Left ventricle myocardium inferior (tissue), 1 donor: ENCODE measurements at regions not wholly inside any gene's neighbourhood (a gene's known extent, or its start where the extent isn't known, plus 50 kb on each side); places are given as distances from the start of the nearest gene placed in this dataset.

ENCODE experiments used
- DNase-seq: peaks from one replicate; pipeline ENCODE4 v3.0.0-alpha.2; 2020
- H3K27ac ChIP-seq: fragments of 200-600 bp; replicated peaks from 2 replicates; pipeline ENCODE4 v1.8.0; 2021
- H3K27me3 ChIP-seq: fragments of 200-600 bp; 2 replicates; pipeline ENCODE4 v1.8.0; 2021; ENCODE audit warnings: low read depth
- H3K36me3 ChIP-seq: fragments of 200-600 bp; 2 replicates; pipeline ENCODE4 v1.8.0; 2021
- H3K4me1 ChIP-seq: fragments of 200-600 bp; 2 replicates; pipeline ENCODE4 v1.8.0; 2021
- H3K4me3 ChIP-seq: fragments of 200-600 bp; 2 replicates; pipeline ENCODE4 v1.8.0; 2021; ENCODE audit warnings: mild to moderate bottlenecking, moderate library complexity
- H3K9me3 ChIP-seq: fragments of 200-600 bp; replicated peaks from 2 replicates; pipeline ENCODE4 v1.8.0; 2021
- CTCF ChIP-seq: fragments of 200-600 bp; IDR thresholded peaks from 2 replicates; pipeline ENCODE4 v1.8.0; 2021; ENCODE audit warnings: antibody characterized with exemption, mild to moderate bottlenecking, borderline replicate concordance
- intact Hi-C: fragments of 100-400 bp; cut with micrococcal nuclease; formaldehyde crosslinking; loops from one replicate; pipeline ENCODE4 v1.11.0; 2022
- donor health status: DM: no; HTN: yes; CAD: no; lungs with severe emphysema.

- H3K4me1 ChIP-seq = no peaks in the 10 kb centered on the region
- DNase-seq = no peak
- no peaks in the 10 kb centered on the region for H3K36me3 ChIP-seq
- H3K4me3 ChIP-seq = no peak overlapping the region
- no peaks in the 10 kb centered on the region for H3K9me3 ChIP-seq
- no peaks in the 10 kb centered on the region for H3K27me3 ChIP-seq
- intact Hi-C loops = no loop called here
- H3K27ac ChIP-seq = no peak overlapping the region
- TF ChIP-seq CTCF = no peak
Observed at GRCh38 chr5:143701493-143701892, 110.5 kb upstream of the HMHB1 start.

GRCh38 chr5:143700994-143701393, 111.0 kb upstream of the HMHB1 start:
- TF ChIP-seq CTCF = peak; percentile 20
- Histone ChIP-seq H3K9me3 (no peaks in the 10 kb centered on the region), H3K4me1 (no peaks in the 10 kb centered on the region), H3K4me3 (no peak overlapping the region), H3K27ac (no peak overlapping the region), H3K36me3 (no peaks in the 10 kb centered on the region), H3K27me3 (no peaks in the 10 kb centered on the region)
- DNase-seq = no peak
- intact Hi-C loops = no loop called here

GRCh38 chr5:143699121-143699520, 112.8 kb upstream of the HMHB1 start:
- no peaks in the 10 kb centered on the region for H3K9me3 ChIP-seq
- intact Hi-C loops = no loop called here
- DNase-seq = no peak
- no peak overlapping the region for H3K27ac ChIP-seq
- no peak overlapping the region for H3K4me3 ChIP-seq
- peaks cover 9% of the 10 kb centered on the region for H3K4me1 ChIP-seq
- no peaks in the 10 kb centered on the region for H3K36me3 ChIP-seq
- H3K27me3 ChIP-seq = no peaks in the 10 kb centered on the region
- TF ChIP-seq CTCF = no peak

- Histone ChIP-seq H3K9me3 (no peaks in the 10 kb centered on the region), H3K4me3 (no peak overlapping the region), H3K36me3 (no peaks in the 10 kb centered on the region), H3K4me1 (peaks cover 15% of the 10 kb centered on the region), H3K27me3 (no peaks in the 10 kb centered on the region), H3K27ac (no peak overlapping the region)
- intact Hi-C loops = no loop called here
- no peak for TF ChIP-seq CTCF
- no peak for DNase-seq
Observed at GRCh38 chr5:143698574-143698973, 113.4 kb upstream of the HMHB1 start.

GRCh38 chr5:143696921-143697320, 115.0 kb upstream of the HMHB1 start:
- Histone ChIP-seq H3K27ac (no peak overlapping the region), H3K36me3 (no peaks in the 10 kb centered on the region), H3K9me3 (no peaks in the 10 kb centered on the region), H3K4me1 (peaks cover 28% of the 10 kb centered on the region), H3K27me3 (no peaks in the 10 kb centered on the region), H3K4me3 (no peak overlapping the region)
- DNase-seq = no peak
- intact Hi-C loops = no loop called here
- no peak for TF ChIP-seq CTCF

- intact Hi-C loops = no loop called here
- H3K36me3 ChIP-seq = no peaks in the 10 kb centered on the region
- H3K27ac ChIP-seq = no peak overlapping the region
- H3K27me3 ChIP-seq = no peaks in the 10 kb centered on the region
- no peaks in the 10 kb centered on the region for H3K9me3 ChIP-seq
- H3K4me3 ChIP-seq = no peak overlapping the region
- no peak for DNase-seq
- H3K4me1 ChIP-seq = peaks cover 28% of the 10 kb centered on the region
- no peak for TF ChIP-seq CTCF
Observed at GRCh38 chr5:143695941-143696340, 116.0 kb upstream of the HMHB1 start.
